ENCODE measurements at regions not wholly inside any gene's neighbourhood (a gene's known extent, or its start where the extent isn't known, plus 50 kb on each side); places are given as distances from the start of the nearest gene placed in this dataset.

- no peak for DNase-seq
- H3K9me3 Mint-ChIP-seq (ENCODE audit: unreplicated experiment): peaks cover 2% of the 10 kb centered on the region
- TF ChIP-seq CTCF (IDR thresholded peaks at IDR 0.05; ENCODE audit: partially characterized antibody, unreplicated experiment): no peak
- H3K27ac Mint-ChIP-seq (ENCODE audit: unreplicated experiment): no peak overlapping the region
- H3K4me1 Mint-ChIP-seq (ENCODE audit: low read depth, unreplicated experiment): peaks cover 9% of the 10 kb centered on the region
- no peak overlapping the region for H3K4me3 Mint-ChIP-seq (ENCODE audit: unreplicated experiment)
- H3K27me3 Mint-ChIP-seq (ENCODE audit: unreplicated experiment): no peaks in the 10 kb centered on the region
- H3K36me3 Mint-ChIP-seq (ENCODE audit: unreplicated experiment): no peaks in the 10 kb centered on the region
Measured at GRCh38 chr6:142011775-142012174, 121.0 kb upstream of the GJE1 start.

- no peak for DNase-seq
- Mint-ChIP-seq H3K9me3 (ENCODE audit: unreplicated experiment) (peaks cover 2% of the 10 kb centered on the region), H3K27ac (ENCODE audit: unreplicated experiment) (no peak overlapping the region), H3K4me3 (ENCODE audit: unreplicated experiment) (no peak overlapping the region), H3K36me3 (ENCODE audit: unreplicated experiment) (no peaks in the 10 kb centered on the region), H3K4me1 (ENCODE audit: low read depth, unreplicated experiment) (peaks cover 9% of the 10 kb centered on the region), H3K27me3 (ENCODE audit: unreplicated experiment) (no peaks in the 10 kb centered on the region)
- no peak for TF ChIP-seq CTCF (IDR thresholded peaks at IDR 0.05; ENCODE audit: partially characterized antibody, unreplicated experiment)
Measured at GRCh38 chr6:142011156-142011555, 121.6 kb upstream of the GJE1 start.

- no peak for TF ChIP-seq CTCF (IDR thresholded peaks at IDR 0.05; ENCODE audit: partially characterized antibody, unreplicated experiment)
- H3K4me3 Mint-ChIP-seq (ENCODE audit: unreplicated experiment): no peak overlapping the region
- no peak overlapping the region for H3K27ac Mint-ChIP-seq (ENCODE audit: unreplicated experiment)
- no peak for DNase-seq
- H3K9me3 Mint-ChIP-seq (ENCODE audit: unreplicated experiment): peaks cover 2% of the 10 kb centered on the region
- no peaks in the 10 kb centered on the region for H3K27me3 Mint-ChIP-seq (ENCODE audit: unreplicated experiment)
- H3K4me1 Mint-ChIP-seq (ENCODE audit: low read depth, unreplicated experiment): peaks cover 4% of the 10 kb centered on the region
- H3K36me3 Mint-ChIP-seq (ENCODE audit: unreplicated experiment): no peaks in the 10 kb centered on the region
Measured at GRCh38 chr6:142009647-142010046, 123.1 kb upstream of the GJE1 start.

GRCh38 chr6:142008781-142009180 lies 123.9 kb upstream of the GJE1 start:
- Mint-ChIP-seq H3K36me3 (ENCODE audit: unreplicated experiment) (no peaks in the 10 kb centered on the region), H3K9me3 (ENCODE audit: unreplicated experiment) (peaks cover 2% of the 10 kb centered on the region), H3K4me1 (ENCODE audit: low read depth, unreplicated experiment) (no peaks in the 10 kb centered on the region), H3K27ac (ENCODE audit: unreplicated experiment) (no peak overlapping the region), H3K4me3 (ENCODE audit: unreplicated experiment) (no peak overlapping the region), H3K27me3 (ENCODE audit: unreplicated experiment) (no peaks in the 10 kb centered on the region)
- TF ChIP-seq CTCF (IDR thresholded peaks at IDR 0.05; ENCODE audit: partially characterized antibody, unreplicated experiment): no peak
- no peak for DNase-seq

GRCh38 chr6:142008016-142008735 lies 124.5 kb upstream of the GJE1 start:
- no peak for DNase-seq
- Mint-ChIP-seq H3K4me3 (ENCODE audit: unreplicated experiment) (no peak overlapping the region), H3K36me3 (ENCODE audit: unreplicated experiment) (no peaks in the 10 kb centered on the region), H3K9me3 (ENCODE audit: unreplicated experiment) (peaks cover 2% of the 10 kb centered on the region), H3K27ac (ENCODE audit: unreplicated experiment) (no peak overlapping the region), H3K4me1 (ENCODE audit: low read depth, unreplicated experiment) (no peaks in the 10 kb centered on the region), H3K27me3 (ENCODE audit: unreplicated experiment) (no peaks in the 10 kb centered on the region)
- no peak for TF ChIP-seq CTCF (IDR thresholded peaks at IDR 0.05; ENCODE audit: partially characterized antibody, unreplicated experiment)

All from glutamatergic neuron (in vitro differentiated cells).